ENCODE measurements at regions not wholly inside any gene's neighbourhood (a gene's known extent, or its start where the extent isn't known, plus 50 kb on each side); places are given as distances from the start of the nearest gene placed in this dataset.

DNA sequence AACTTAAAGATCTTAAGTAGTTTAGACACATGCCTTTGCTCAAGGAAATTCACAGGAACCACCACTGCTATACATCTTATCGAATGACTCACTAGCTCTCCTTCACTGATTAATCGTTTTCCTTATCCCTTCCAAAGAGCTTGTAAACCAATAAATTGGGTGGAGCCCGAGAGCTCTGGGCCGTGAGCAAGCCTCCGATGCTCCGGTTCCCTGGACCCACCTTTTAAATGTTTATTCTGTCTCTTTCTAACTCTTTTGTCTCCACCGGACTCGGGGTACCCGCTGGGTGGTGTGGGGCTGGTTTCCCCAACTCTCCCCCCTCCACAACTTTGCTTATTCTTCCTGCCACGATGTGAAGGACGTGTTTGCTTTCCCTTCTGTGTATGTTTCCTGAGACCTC lies 292.9 kb upstream of the TMEFF2 start:
- H3K27me3 Mint-ChIP-seq (ENCODE audit: low read depth, unreplicated experiment) = no peaks in the 10 kb centered on the region
- no peak overlapping the region for H3K27ac ChIP-seq (ENCODE audit: low read depth, low read length)
- H3K4me2 ChIP-seq (ENCODE audit: low read length) = no peak overlapping the region
- no peak for DNase-seq (ENCODE audit: low read depth)
- no peaks in the 10 kb centered on the region for H3K36me3 Mint-ChIP-seq (ENCODE audit: low read depth, unreplicated experiment)
- no peaks in the 10 kb centered on the region for H3K79me2 ChIP-seq (ENCODE audit: insufficient read depth, low read length)
- H3K9me3 Mint-ChIP-seq (ENCODE audit: unreplicated experiment) = peaks cover 7% of the 10 kb centered on the region
- H4K20me1 ChIP-seq (ENCODE audit: insufficient read depth, low read length) = no peaks in the 10 kb centered on the region
- TF ChIP-seq, protein P1, sequence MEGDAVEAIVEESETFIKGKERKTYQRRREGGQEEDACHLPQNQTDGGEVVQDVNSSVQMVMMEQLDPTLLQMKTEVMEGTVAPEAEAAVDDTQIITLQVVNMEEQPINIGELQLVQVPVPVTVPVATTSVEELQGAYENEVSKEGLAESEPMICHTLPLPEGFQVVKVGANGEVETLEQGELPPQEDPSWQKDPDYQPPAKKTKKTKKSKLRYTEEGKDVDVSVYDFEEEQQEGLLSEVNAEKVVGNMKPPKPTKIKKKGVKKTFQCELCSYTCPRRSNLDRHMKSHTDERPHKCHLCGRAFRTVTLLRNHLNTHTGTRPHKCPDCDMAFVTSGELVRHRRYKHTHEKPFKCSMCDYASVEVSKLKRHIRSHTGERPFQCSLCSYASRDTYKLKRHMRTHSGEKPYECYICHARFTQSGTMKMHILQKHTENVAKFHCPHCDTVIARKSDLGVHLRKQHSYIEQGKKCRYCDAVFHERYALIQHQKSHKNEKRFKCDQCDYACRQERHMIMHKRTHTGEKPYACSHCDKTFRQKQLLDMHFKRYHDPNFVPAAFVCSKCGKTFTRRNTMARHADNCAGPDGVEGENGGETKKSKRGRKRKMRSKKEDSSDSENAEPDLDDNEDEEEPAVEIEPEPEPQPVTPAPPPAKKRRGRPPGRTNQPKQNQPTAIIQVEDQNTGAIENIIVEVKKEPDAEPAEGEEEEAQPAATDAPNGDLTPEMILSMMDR (IDR thresholded peaks at IDR 0.05; ENCODE audit: insufficient read depth, low read depth, low read length) = no peak
- no peak for TF ChIP-seq EZH2 (IDR thresholded peaks at IDR 0.05; ENCODE audit: insufficient read depth, low read length)
- no peak overlapping the region for H3K27ac Mint-ChIP-seq (ENCODE audit: unreplicated experiment)
- no peak overlapping the region for H3K4me3 Mint-ChIP-seq (ENCODE audit: unreplicated experiment)
- no peaks in the 10 kb centered on the region for H3K9me3 ChIP-seq (ENCODE audit: insufficient read depth, low read depth, low read length)
- H3K4me1 ChIP-seq (ENCODE audit: insufficient read depth, low read length) = no peaks in the 10 kb centered on the region
- no peaks in the 10 kb centered on the region for H3K36me3 ChIP-seq (ENCODE audit: insufficient read depth, low read length)
- no peaks in the 10 kb centered on the region for H3K4me1 Mint-ChIP-seq (ENCODE audit: low read depth, unreplicated experiment)
- no peaks in the 10 kb centered on the region for H3K27me3 ChIP-seq (ENCODE audit: insufficient read depth, low read length)
- no peak overlapping the region for H3K9ac ChIP-seq (ENCODE audit: low read length)
- FAIRE-seq = no peak
- H3K4me3 ChIP-seq (ENCODE audit: insufficient read depth, low read depth, low read length) = no peak overlapping the region
- H2AFZ ChIP-seq (ENCODE audit: low read depth, low read length) = no peak overlapping the region

DNA sequence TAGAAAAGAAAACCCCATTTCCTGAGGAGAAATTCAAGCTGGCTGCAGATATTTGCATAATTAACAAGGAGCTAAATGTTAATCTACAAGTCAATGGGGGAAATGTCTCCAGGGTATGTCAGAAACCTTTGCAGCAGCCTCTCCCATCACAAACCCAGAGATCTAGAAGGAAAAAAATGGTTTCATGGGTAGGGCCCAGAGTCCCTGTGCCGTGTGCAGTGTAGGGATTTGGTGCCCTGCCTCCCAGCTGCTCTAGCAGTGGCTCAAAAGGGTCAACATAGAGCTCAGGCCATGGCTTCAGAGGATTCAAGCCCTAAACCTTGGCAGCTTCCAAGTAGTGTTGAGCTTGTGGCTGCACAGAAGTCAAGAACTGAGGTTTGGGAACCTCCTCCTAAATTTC lies 290.2 kb upstream of the TMEFF2 start:
- H3K9me3 ChIP-seq (ENCODE audit: insufficient read depth, low read depth, low read length) = no peaks in the 10 kb centered on the region
- H3K4me3 ChIP-seq (ENCODE audit: insufficient read depth, low read depth, low read length) = no peak overlapping the region
- no peak for TF ChIP-seq EZH2 (IDR thresholded peaks at IDR 0.05; ENCODE audit: insufficient read depth, low read length)
- TF ChIP-seq, protein P1 (IDR thresholded peaks at IDR 0.05; ENCODE audit: insufficient read depth, low read depth, low read length) = no peak
- peaks cover 4% of the 10 kb centered on the region for H3K9me3 Mint-ChIP-seq (ENCODE audit: unreplicated experiment)
- no peak overlapping the region for H3K9ac ChIP-seq (ENCODE audit: low read length)
- H4K20me1 ChIP-seq (ENCODE audit: insufficient read depth, low read length) = no peaks in the 10 kb centered on the region
- H2AFZ ChIP-seq (ENCODE audit: low read depth, low read length) = no peak overlapping the region
- no peaks in the 10 kb centered on the region for H3K79me2 ChIP-seq (ENCODE audit: insufficient read depth, low read length)
- H3K36me3 ChIP-seq (ENCODE audit: insufficient read depth, low read length) = no peaks in the 10 kb centered on the region
- no peaks in the 10 kb centered on the region for H3K4me1 Mint-ChIP-seq (ENCODE audit: low read depth, unreplicated experiment)
- no peak overlapping the region for H3K4me3 Mint-ChIP-seq (ENCODE audit: unreplicated experiment)
- no peaks in the 10 kb centered on the region for H3K36me3 Mint-ChIP-seq (ENCODE audit: low read depth, unreplicated experiment)
- H3K4me1 ChIP-seq (ENCODE audit: insufficient read depth, low read length) = no peaks in the 10 kb centered on the region
- no peak overlapping the region for H3K4me2 ChIP-seq (ENCODE audit: low read length)
- FAIRE-seq = no peak
- H3K27ac Mint-ChIP-seq (ENCODE audit: unreplicated experiment) = no peak overlapping the region
- H3K27me3 ChIP-seq (ENCODE audit: insufficient read depth, low read length) = no peaks in the 10 kb centered on the region
- no peak for DNase-seq (ENCODE audit: low read depth)
- no peaks in the 10 kb centered on the region for H3K27me3 Mint-ChIP-seq (ENCODE audit: low read depth, unreplicated experiment)
- H3K27ac ChIP-seq (ENCODE audit: low read depth, low read length) = no peak overlapping the region

DNA sequence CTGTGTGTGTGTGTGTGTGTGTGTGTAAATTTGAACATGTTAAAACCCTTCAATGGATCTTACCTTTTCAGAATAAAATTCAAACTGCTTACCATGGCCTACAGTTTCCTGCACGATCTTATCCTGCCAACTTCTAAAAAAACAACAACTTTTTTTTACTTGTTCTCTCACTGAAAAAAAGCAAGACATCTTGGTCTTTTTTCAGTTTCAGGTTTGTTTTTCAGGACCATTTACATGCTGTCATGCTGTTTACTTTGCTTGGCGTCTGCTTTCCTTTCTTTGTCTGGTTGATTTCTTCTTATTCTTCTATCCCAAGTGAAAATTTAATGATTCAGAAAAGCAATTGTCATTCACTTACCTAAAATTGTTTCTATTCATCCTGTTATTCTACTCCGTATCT lies 286.3 kb upstream of the TMEFF2 start:
- Mint-ChIP-seq H3K9me3 (ENCODE audit: unreplicated experiment) (peaks cover 3% of the 10 kb centered on the region), H3K4me3 (ENCODE audit: unreplicated experiment) (no peak overlapping the region), H3K36me3 (ENCODE audit: low read depth, unreplicated experiment) (no peaks in the 10 kb centered on the region), H3K27ac (ENCODE audit: unreplicated experiment) (no peak overlapping the region), H3K27me3 (ENCODE audit: low read depth, unreplicated experiment) (no peaks in the 10 kb centered on the region), H3K4me1 (ENCODE audit: low read depth, unreplicated experiment) (peaks cover 4% of the 10 kb centered on the region)
- no peak for TF ChIP-seq EZH2 (IDR thresholded peaks at IDR 0.05; ENCODE audit: insufficient read depth, low read length)
- TF ChIP-seq, protein P1 (IDR thresholded peaks at IDR 0.05; ENCODE audit: insufficient read depth, low read depth, low read length) = no peak
- no peaks in the 10 kb centered on the region for H3K4me1 ChIP-seq (ENCODE audit: insufficient read depth, low read length)
- H3K4me3 ChIP-seq (ENCODE audit: insufficient read depth, low read depth, low read length) = no peak overlapping the region
- no peak for DNase-seq (ENCODE audit: low read depth)
- H3K9ac ChIP-seq (ENCODE audit: low read length) = no peak overlapping the region
- no peak for FAIRE-seq
- H3K79me2 ChIP-seq (ENCODE audit: insufficient read depth, low read length) = no peaks in the 10 kb centered on the region
- H2AFZ ChIP-seq (ENCODE audit: low read depth, low read length) = no peak overlapping the region
- no peak overlapping the region for H3K4me2 ChIP-seq (ENCODE audit: low read length)
- H3K36me3 ChIP-seq (ENCODE audit: insufficient read depth, low read length) = no peaks in the 10 kb centered on the region
- no peaks in the 10 kb centered on the region for H3K9me3 ChIP-seq (ENCODE audit: insufficient read depth, low read depth, low read length)
- H4K20me1 ChIP-seq (ENCODE audit: insufficient read depth, low read length) = no peaks in the 10 kb centered on the region
- no peaks in the 10 kb centered on the region for H3K27me3 ChIP-seq (ENCODE audit: insufficient read depth, low read length)
- H3K27ac ChIP-seq (ENCODE audit: low read depth, low read length) = no peak overlapping the region
